PC-3 (cell line): ENCODE measurements at regions not wholly inside any gene's neighbourhood (a gene's known extent, or its start where the extent isn't known, plus 50 kb on each side); places are given as distances from the start of the nearest gene placed in this dataset.

Experiments used
- ATAC-seq: fragments of 200-7000 bp; cut with Tn5 transposase; 2 replicates; pipeline ENCODE4 v1.9.1; 2020; ENCODE audit warnings: mild to moderate bottlenecking, moderate library complexity
- BruUV-seq: library from RNA; stranded (reverse); fragments of 400-500 nt; replicated peaks from 2 replicates; lab custom pipeline; 2021; lab: Mats Ljungman, UMichigan
- CTCF ChIA-PET: fragments of 300-600 bp; sonication (Branson Sonifier 250); formaldehyde crosslinking; loops from one replicate; lab custom pipeline; 2022; ENCODE audit warnings: antibody characterized with exemption; lab: Charles Lee
- POLR2A ChIA-PET: fragments of 300-600 bp; sonication (Branson Sonifier 250); formaldehyde crosslinking; loops from one replicate; lab custom pipeline; 2022; ENCODE audit warnings: antibody characterized with exemption; ENCODE audit not compliant: unreplicated experiment; lab: Charles Lee
- DNase-seq: peaks from one replicate; pipeline ENCODE4 v3.0.0-alpha.2; 2015
- H2AFZ ChIP-seq: fragments of 300-600 bp; sonication (generic); 2 replicates; pipeline ENCODE4 v1.6.0; 2016; ENCODE audit warnings: antibody characterized with exemption, low read length
- H3F3A ChIP-seq: fragments of 300-600 bp; sonication (generic); one replicate; pipeline ENCODE4 v1.6.0; 2017; ENCODE audit warnings: antibody characterized with exemption, low read length, control low read depth, mild to moderate bottlenecking; ENCODE audit not compliant: unreplicated experiment
- H3K27ac ChIP-seq: fragments of 300-600 bp; sonication (generic); 2 replicates; pipeline ENCODE4 v1.5.1; 2016; ENCODE audit warnings: mild to moderate bottlenecking, low read length
- H3K27me3 ChIP-seq: fragments of 300-600 bp; sonication (generic); 2 replicates; pipeline ENCODE4 v1.6.1; 2016; ENCODE audit warnings: low read length, mixed read lengths
- H3K36me3 ChIP-seq: fragments of 300-600 bp; sonication (generic); 2 replicates; pipeline ENCODE4 v1.6.1; 2016; ENCODE audit warnings: low read depth, mixed run types, low read length, mixed read lengths
- H3K4me1 ChIP-seq: fragments of 300-600 bp; sonication (generic); 2 replicates; pipeline ENCODE4 v1.5.1; 2016; ENCODE audit warnings: low read length; ENCODE audit not compliant: insufficient read depth
- H3K4me2 ChIP-seq: fragments of 300-600 bp; sonication (generic); 2 replicates; pipeline ENCODE4 v1.6.0; 2016; ENCODE audit warnings: low read length
- H3K4me3 ChIP-seq: fragments of 300-600 bp; sonication (generic); 2 replicates; pipeline ENCODE4 v1.5.1; 2016; ENCODE audit warnings: mild to moderate bottlenecking, low read length, mixed read lengths
- H3K79me2 ChIP-seq: fragments of 300-600 bp; sonication (generic); 2 replicates; pipeline ENCODE4 v1.6.1; 2017; ENCODE audit warnings: low read length, mixed read lengths
- H3K9ac ChIP-seq: fragments of 300-600 bp; sonication (generic); 2 replicates; pipeline ENCODE4 v1.6.0; 2016; ENCODE audit warnings: mild to moderate bottlenecking, low read length
- H3K9me2 ChIP-seq: fragments of 300-600 bp; sonication (generic); replicated peaks from 2 replicates; pipeline ENCODE4 v1.6.1; 2016; ENCODE audit warnings: mixed run types, low read length, mixed read lengths
- H3K9me3 ChIP-seq: fragments of 300-600 bp; sonication (generic); 2 replicates; pipeline ENCODE4 v1.6.1; 2016; ENCODE audit warnings: low read length, mixed read lengths
- H4K20me1 ChIP-seq: fragments of 300-600 bp; sonication (generic); 2 replicates; pipeline ENCODE4 v1.6.1; 2016; ENCODE audit warnings: low read length, mixed read lengths
- CTCF ChIP-seq: fragments of 300-600 bp; sonication (generic); conservative IDR thresholded peaks from 2 replicates; pipeline ENCODE4 v1.5.1; 2017; ENCODE audit warnings: antibody characterized with exemption, low read depth, mild to moderate bottlenecking, low read length
- EZH2 ChIP-seq: fragments of 300-600 bp; sonication (generic); IDR thresholded peaks from one replicate; pipeline ENCODE4 v1.6.1; 2017; ENCODE audit warnings: antibody characterized with exemption, mild to moderate bottlenecking, low read length; ENCODE audit not compliant: unreplicated experiment
- EZH2phosphoT487 ChIP-seq: fragments of 300-600 bp; sonication (generic); IDR thresholded peaks from 2 replicates; pipeline ENCODE4 v1.6.1; 2018; ENCODE audit warnings: mild to moderate bottlenecking, antibody characterized with exemption, low read length, borderline replicate concordance
- intact Hi-C: fragments of 100-400 bp; cut with micrococcal nuclease; formaldehyde crosslinking; loops from 2 replicates; pipeline ENCODE4 v1.9.0; 2023

- TF ChIP-seq CTCF (no peak), EZH2phosphoT487 (no peak), EZH2 (no peak)
- no peak overlapping the region for H3K27ac ChIP-seq
- peaks cover 22% of the 10 kb centered on the region for H3K27me3 ChIP-seq
- CTCF ChIA-PET, result no interaction called here
- no peak overlapping the region for H3K4me2 ChIP-seq
- H3K9ac ChIP-seq, result no peak overlapping the region
- H3K9me2 ChIP-seq, result no peaks in the 10 kb centered on the region
- POLR2A ChIA-PET, result no interaction called here
- no peaks in the 10 kb centered on the region for H3K36me3 ChIP-seq
- H3K4me3 ChIP-seq, result no peak overlapping the region
- no peak for ATAC-seq
- no peaks in the 10 kb centered on the region for H3K79me2 ChIP-seq
- no peaks in the 10 kb centered on the region for H3K9me3 ChIP-seq
- no peak for DNase-seq
- no peaks in the 10 kb centered on the region for H4K20me1 ChIP-seq
- no peaks in the 10 kb centered on the region for H3F3A ChIP-seq
- no peak overlapping the region for H2AFZ ChIP-seq
- H3K4me1 ChIP-seq, result no peaks in the 10 kb centered on the region
- BruUV-seq, result no TSS peak
- intact Hi-C loops, result no loop called here
Observed at GRCh38 chr5:174654442-174654841, 69.9 kb upstream of the MSX2 start.

GRCh38 chr5:174655351-174655750, 69.0 kb upstream of the MSX2 start:
- CTCF ChIA-PET, result no interaction called here
- Histone ChIP-seq H3K4me1 (no peaks in the 10 kb centered on the region), H3K9ac (no peak overlapping the region), H3K27ac (no peak overlapping the region), H4K20me1 (no peaks in the 10 kb centered on the region), H3K4me2 (no peak overlapping the region), H3K9me2 (no peaks in the 10 kb centered on the region), H3K27me3 (peaks cover 22% of the 10 kb centered on the region), H3K9me3 (no peaks in the 10 kb centered on the region), H2AFZ (no peak overlapping the region), H3K79me2 (no peaks in the 10 kb centered on the region), H3F3A (no peaks in the 10 kb centered on the region), H3K4me3 (no peak overlapping the region), H3K36me3 (no peaks in the 10 kb centered on the region)
- no TSS peak for BruUV-seq
- intact Hi-C loops, result no loop called here
- no peak for ATAC-seq
- POLR2A ChIA-PET, result no interaction called here
- DNase-seq, result no peak
- no peak for TF ChIP-seq CTCF
- TF ChIP-seq EZH2, result no peak
- no peak for TF ChIP-seq EZH2phosphoT487

GRCh38 chr5:174664180-174664850, 60.1 kb upstream of the MSX2 start:
- Histone ChIP-seq H3K4me3 (no peak overlapping the region), H3F3A (no peaks in the 10 kb centered on the region), H2AFZ (no peak overlapping the region), H3K4me2 (no peak overlapping the region), H3K9ac (no peak overlapping the region), H3K9me3 (no peaks in the 10 kb centered on the region), H3K27me3 (peaks cover 10% of the 10 kb centered on the region; the same call in 1 of the 2 replicates), H3K79me2 (no peaks in the 10 kb centered on the region), H3K36me3 (no peaks in the 10 kb centered on the region), H3K9me2 (no peaks in the 10 kb centered on the region), H3K4me1 (no peaks in the 10 kb centered on the region), H4K20me1 (no peaks in the 10 kb centered on the region), H3K27ac (no peak overlapping the region)
- ATAC-seq (no peak), DNase-seq (no peak)
- intact Hi-C loops, result no loop called here
- POLR2A ChIA-PET, result no interaction called here
- TF ChIP-seq CTCF, result no peak
- no peak for TF ChIP-seq EZH2
- no TSS peak for BruUV-seq
- CTCF ChIA-PET, result no interaction called here
